Pancreas (tissue), 10 donors: ENCODE measurements at regions not wholly inside any gene's neighbourhood (a gene's known extent, or its start where the extent isn't known, plus 50 kb on each side); places are given as distances from the start of the nearest gene placed in this dataset.
"Not testable (repeated sequence)": the region's sequence is repeated elsewhere in the genome, so short reads cannot be mapped to it uniquely, and the experiment has no call there.

Source experiments
- ATAC-seq, 4 donors: fragments of 200-7000 bp; cut with Tn5 transposase; one replicate each; pipeline versions ENCODE4 v1.8.0 to v1.9.1; 2020; ENCODE audit warnings: mild to moderate bottlenecking in 4 of 4, moderate library complexity in 4 of 4
- DNase-seq, 6 donors: peaks; one replicate each; pipeline ENCODE4 v3.0.0-alpha.2; 2020
- FAIRE-seq: peaks from 2 replicates; lab custom pipeline; 2012; peaks lifted over from hg19 to GRCh38; lab: Jason Lieb, UNC
- H3K27ac ChIP-seq, 4 donors: fragments of 200-600 bp; sonication (generic); 1 replicate in 3 of 4; 2 replicates in 1 of 4; pipeline versions ENCODE4 v1.5.0 to v1.8.0; 2020
- H3K27me3 ChIP-seq, 4 donors: fragments of 200-600 bp; one replicate each; pipeline ENCODE4 v1.8.0; 2021
- H3K36me3 ChIP-seq, 3 donors: fragments of 200-600 bp; sonication (generic) in 1 of 3; one replicate each; pipeline versions ENCODE4 v1.5.0 to v1.8.0; 2020 to 2021
- H3K4me1 ChIP-seq, 3 donors: fragments of 200-600 bp; one replicate each; pipeline ENCODE4 v1.8.0; 2021
- H3K4me3 ChIP-seq, 4 donors: fragments of 200-600 bp; sonication (generic) in 2 of 4; one replicate each; pipeline versions ENCODE4 v1.5.0 to v1.8.0; 2020 to 2021
- H3K9me3 ChIP-seq, 4 donors: fragments of 200-600 bp; one replicate each; pipeline ENCODE4 v1.8.0; 2021
- CTCF ChIP-seq, 4 donors: fragments of 200-600 bp; sonication (generic) in 3 of 4; IDR thresholded peaks; one replicate each; pipeline versions ENCODE4 v1.5.0 to v1.8.0; 2021; ENCODE audit warnings: antibody characterized with exemption in 4 of 4
- WGBS, 2 donors: extraction: QIAGEN DNeasy Blood & Tissue Kit; methylation state at CpG; one replicate each; pipeline ENCODE4 v1.1.7; 2013; 5-methylcytosine and 5-hydroxymethylcytosine counted together
- intact Hi-C, 3 donors: fragments of 100-400 bp; cut with DNase I; formaldehyde crosslinking; loops; one replicate each; pipeline versions ENCODE4 v1.11.1 to v1.14.2; 2022
- donor health status: healthy with polysubstance abuse.
- donor health status: DM: no; HTN: no; CAD: no; lungs with moderate emphysema.
- donor health status: DM: no; HTN: no; CAD: no.
- donor health status: control.
- donor health status: control.
- donor health status: Bipolar disorder and iron deficiency.
- donor health status: DM: yes; HTN: yes; CAD: no.
- donor health status: DM: no; HTN: no; CAD: no.
- donor health status: DM: no; HTN: no; CAD: no.
- donor health status: DM: yes; HTN: yes; CAD: no.

GRCh38 chr3:3951501-3951900 is 152.3 kb downstream of the LRRN1 start:
- ATAC-seq (no peak), FAIRE-seq (no peak), DNase-seq (no peak)
- no peaks in the 10 kb centered on the region for H3K36me3 ChIP-seq
- no peaks in the 10 kb centered on the region for H3K27me3 ChIP-seq
- WGBS, 2 donors, result 88 to 93% methylated on average over 7 of the region's 7 CpGs
- no peak overlapping the region for H3K4me3 ChIP-seq
- H3K9me3 ChIP-seq, result no peaks in the 10 kb centered on the region
- H3K27ac ChIP-seq, result no peak overlapping the region
- intact Hi-C loops, result no loop called here
- H3K4me1 ChIP-seq, result no peaks in the 10 kb centered on the region
- TF ChIP-seq CTCF (IDR thresholded peaks at IDR 0.05), result no peak

GRCh38 chr3:3962867-3963266 is 163.6 kb downstream of the LRRN1 start:
- H3K27me3 ChIP-seq, H3K4me1 ChIP-seq, H3K4me3 ChIP-seq, FAIRE-seq, intact Hi-C loops, H3K36me3 ChIP-seq, H3K27ac ChIP-seq, H3K9me3 ChIP-seq, DNase-seq, ATAC-seq: not testable (repeated sequence)
- WGBS, 2 donors, result 74 to 80% methylated on average over 6 of the region's 14 CpGs

GRCh38 chr3:3984053-3984452 is 184.8 kb downstream of the LRRN1 start:
- DNase-seq (peak in 1 of 6 donors; percentile 11), ATAC-seq (no peak), FAIRE-seq (no peak)
- H3K4me1 ChIP-seq, result no peaks in the 10 kb centered on the region
- no peak for TF ChIP-seq CTCF (IDR thresholded peaks at IDR 0.05)
- 86 to 90% methylated on average over 6 of the region's 6 CpGs for WGBS, 2 donors
- no peak overlapping the region for H3K4me3 ChIP-seq
- intact Hi-C loops, result no loop called here
- no peaks in the 10 kb centered on the region for H3K27me3 ChIP-seq
- H3K27ac ChIP-seq, result no peak overlapping the region
- no peaks in the 10 kb centered on the region for H3K9me3 ChIP-seq
- H3K36me3 ChIP-seq, result no peaks in the 10 kb centered on the region

GRCh38 chr3:3991598-3991997 is 192.4 kb downstream of the LRRN1 start:
- ATAC-seq (no peak), DNase-seq (no peak), FAIRE-seq (no peak)
- no peaks in the 10 kb centered on the region for H3K36me3 ChIP-seq
- no peak for TF ChIP-seq CTCF (IDR thresholded peaks at IDR 0.05)
- intact Hi-C loops, result no loop called here
- H3K9me3 ChIP-seq, result no peaks in the 10 kb centered on the region
- no peak overlapping the region for H3K4me3 ChIP-seq
- no peaks in the 10 kb centered on the region for H3K27me3 ChIP-seq
- no peak overlapping the region for H3K27ac ChIP-seq
- WGBS, 2 donors, result 83 to 84% methylated on average over 3 of the region's 3 CpGs
- H3K4me1 ChIP-seq, result no peaks in the 10 kb centered on the region

GRCh38 chr3:3992312-3992874 is 193.2 kb downstream of the LRRN1 start:
- FAIRE-seq (no peak), ATAC-seq (no peak), DNase-seq (no peak)
- no peak for TF ChIP-seq CTCF (IDR thresholded peaks at IDR 0.05)
- Histone ChIP-seq H3K4me3 (no peak overlapping the region), H3K4me1 (no peaks in the 10 kb centered on the region), H3K9me3 (no peaks in the 10 kb centered on the region), H3K36me3 (no peaks in the 10 kb centered on the region), H3K27me3 (no peaks in the 10 kb centered on the region), H3K27ac (no peak overlapping the region)
- intact Hi-C loops, result no loop called here
- 79% methylated on average over 5 of the region's 5 CpGs for WGBS, 2 donors
